NCI-H345 treated with DMSO at 0.1 percent for 48 hours (cell line): ENCODE measurements at regions not wholly inside any gene's neighbourhood (a gene's known extent, or its start where the extent isn't known, plus 50 kb on each side); places are given as distances from the start of the nearest gene placed in this dataset.

Source experiments
- DNase-seq: peaks from one replicate; lab custom pipeline; 2025; ENCODE audit not compliant: unreplicated experiment; lab: John Stamatoyannopoulos, UW

DNA sequence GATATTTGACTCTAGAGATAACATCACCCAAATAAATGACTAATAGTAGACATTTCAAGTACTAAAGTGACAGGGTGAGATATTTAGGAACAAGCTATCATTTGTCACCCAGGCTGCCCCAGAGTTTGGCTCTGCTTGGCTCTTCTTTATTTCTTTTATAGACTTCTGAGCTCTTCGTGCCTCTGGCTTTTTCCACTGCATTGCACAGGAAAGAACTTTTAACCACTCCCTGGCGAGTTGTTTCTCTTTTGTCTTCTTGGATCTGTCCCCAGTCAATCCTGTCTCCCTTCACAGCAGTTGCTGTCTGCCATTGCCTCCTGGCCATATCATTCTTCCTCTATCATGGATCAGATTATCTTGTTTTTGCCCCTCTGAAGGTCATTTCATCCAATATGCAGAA lies 339.2 kb upstream of the DCBLD2 start:
- DNase-seq, result no peak

DNA sequence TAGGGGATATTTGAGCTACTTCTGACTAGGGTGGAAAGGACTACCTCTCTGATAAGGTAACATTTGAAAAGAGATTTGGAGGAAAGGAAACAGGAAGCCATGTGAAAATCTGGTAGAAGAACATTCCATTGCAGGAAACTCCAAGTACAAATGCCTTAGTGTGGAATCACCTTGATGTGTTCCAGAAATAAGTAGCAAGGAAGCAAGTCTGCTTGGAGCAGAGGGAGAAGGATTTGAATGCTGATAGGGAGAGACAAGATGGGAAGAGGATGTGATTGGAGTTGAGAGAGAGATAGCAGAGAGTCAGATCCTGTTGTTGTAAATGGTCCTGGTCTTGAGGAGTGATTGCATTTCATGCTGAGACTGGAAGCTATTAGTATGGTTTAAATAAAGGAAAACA lies 335.1 kb upstream of the DCBLD2 start:
- no peak for DNase-seq

DNA sequence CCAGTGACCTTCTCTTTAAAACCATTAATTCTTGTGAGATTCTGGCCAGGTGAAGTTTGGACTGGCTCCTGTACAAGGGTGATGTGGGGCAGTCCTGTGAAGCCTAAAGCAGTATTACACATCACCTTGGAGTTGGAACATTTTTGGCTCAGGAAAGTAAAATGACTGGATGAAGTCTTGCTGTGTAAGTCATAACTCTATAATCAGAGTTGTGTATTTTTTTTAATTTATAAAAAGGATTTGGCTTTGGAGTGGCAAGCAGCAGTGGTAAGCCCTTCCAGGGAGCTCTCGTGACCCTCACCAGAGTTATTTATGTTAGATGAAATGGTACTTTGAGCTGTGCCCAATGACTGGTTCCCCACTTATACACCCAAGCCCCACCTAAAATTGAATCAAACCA lies 331.2 kb upstream of the DCBLD2 start:
- DNase-seq, result no peak

DNA sequence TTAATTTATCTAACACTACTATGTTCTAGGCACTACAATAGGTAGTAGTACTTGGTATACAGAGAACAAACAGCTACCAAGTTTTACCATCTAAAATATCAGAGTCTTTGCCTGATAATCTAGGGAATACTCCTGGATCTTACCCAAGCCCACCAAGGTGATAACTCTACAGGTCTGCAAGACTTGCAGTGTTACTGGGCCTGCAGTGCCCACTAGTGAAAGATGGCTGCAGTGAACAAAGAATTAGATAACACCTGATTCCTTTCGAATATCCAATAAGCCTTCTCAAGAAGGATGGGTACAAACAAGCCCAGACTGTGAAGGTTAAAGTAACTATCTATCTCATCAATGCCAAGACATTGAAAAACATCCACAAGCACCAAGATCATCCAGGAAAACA lies 317.0 kb upstream of the DCBLD2 start:
- DNase-seq, result no peak

DNA sequence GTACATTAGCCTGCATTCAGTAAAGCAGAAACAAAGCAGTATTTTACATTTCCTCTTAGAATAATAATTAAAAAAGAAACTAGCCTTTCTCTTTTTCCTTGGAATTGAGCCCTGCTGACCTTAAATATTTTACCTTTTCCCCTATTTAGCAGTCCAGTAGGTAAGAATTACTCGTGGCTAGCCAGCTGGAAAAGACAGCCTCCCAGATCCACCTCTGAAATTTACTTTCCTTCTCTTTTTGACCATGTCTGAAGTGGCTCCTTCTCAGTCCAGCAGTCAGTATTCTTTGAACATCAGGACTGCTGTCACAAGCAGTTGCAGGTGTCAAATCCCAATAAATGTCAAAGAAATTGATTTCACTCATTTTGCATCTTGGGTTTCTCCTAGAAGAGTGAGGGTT lies 311.5 kb upstream of the DCBLD2 start:
- DNase-seq, result no peak

DNA sequence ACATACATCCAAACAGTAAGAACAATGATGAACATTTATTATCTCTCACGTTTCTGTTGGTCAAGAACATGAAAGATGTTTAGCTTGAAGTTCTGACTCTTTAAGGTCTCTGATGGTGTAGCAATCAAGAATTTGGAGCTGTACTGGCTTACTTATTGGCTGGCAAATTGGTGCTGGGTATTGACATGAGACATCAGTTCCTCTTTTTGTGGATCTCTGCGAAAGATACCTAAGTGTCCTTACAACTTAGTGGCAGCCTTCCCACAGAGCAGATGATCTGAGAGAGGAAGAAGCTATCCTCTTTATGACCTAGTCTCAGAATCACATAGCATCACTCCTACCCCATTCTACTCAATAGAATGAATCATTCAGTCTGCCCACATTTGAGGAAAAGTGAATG lies 309.8 kb upstream of the DCBLD2 start:
- no peak for DNase-seq

DNA sequence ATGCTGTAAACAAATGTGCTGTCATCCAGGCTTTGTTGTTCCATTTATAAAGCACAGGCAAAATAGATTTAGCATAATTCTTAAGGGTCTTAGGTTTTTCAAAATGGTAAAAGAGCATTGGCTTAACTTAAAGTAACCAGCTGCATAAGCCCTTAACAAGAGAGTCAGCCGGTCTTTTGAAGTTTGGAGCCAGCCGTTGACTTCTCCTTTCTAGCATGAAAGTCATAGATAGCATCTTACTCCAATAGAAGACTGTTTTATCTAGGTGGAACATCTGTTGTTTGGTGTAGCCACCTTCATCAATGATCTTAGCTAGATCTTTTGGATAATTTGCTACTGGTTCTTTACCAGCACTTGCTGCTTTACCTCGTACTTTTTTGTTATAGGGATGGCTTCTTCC lies 297.5 kb upstream of the DCBLD2 start:
- DNase-seq, result no peak

DNA sequence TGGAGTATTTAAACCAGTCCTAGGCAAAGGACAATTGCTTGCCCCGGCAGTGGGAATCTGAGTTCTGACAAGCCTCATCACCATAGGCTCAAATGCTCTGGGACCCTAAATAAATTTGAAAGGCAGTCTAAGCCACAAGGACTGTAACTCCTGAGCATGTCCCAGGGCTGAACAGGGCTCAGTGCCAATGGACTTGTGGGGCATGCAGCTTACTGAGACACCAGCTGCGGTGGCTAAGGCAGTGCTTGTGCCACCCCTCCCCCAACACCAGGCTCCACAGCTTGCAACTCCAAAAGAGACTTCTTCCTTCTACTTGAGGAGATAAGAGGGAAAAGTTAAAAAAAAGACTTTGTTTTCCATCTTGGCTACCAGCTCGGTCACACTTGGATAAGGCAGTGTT lies 289.7 kb upstream of the DCBLD2 start:
- no peak for DNase-seq

DNA sequence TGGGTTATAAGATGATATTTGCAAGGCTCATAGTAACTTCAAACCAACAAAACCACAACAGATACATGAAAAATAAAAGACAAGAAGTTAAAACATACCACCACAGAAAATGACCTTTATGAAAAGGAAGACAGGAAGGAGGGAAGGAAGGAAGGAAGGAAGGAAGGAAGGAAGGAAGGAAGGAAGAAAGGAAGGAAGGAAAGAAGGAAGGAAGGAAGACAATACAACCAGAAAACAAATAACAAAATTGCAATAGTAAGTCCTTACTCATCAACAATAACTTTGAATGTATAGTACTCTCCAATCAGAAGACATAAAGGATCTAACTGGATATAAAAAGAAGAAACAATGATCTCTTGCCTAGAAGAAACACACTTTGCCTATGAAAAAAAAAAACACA lies 287.4 kb upstream of the DCBLD2 start:
- no peak for DNase-seq

DNA sequence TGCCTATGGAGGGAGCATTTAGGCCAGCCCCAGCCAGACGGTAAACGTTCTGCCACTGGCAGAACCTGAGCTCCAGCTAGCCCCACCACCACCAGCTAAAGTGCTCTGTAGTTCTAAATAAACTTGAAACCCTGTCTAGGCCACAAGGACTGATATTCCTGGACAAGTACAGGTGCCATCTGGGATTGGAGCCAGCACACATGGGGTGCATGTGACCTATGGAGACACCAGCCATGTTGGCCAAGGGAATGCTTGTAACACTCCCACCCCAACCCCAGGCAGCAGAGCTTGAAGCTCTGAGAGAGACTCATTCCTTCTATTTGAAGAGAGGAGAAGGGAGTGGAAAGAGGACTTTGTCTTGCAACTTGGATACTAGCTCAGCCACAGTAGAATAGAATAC lies 284.5 kb upstream of the DCBLD2 start:
- DNase-seq, result no peak

DNA sequence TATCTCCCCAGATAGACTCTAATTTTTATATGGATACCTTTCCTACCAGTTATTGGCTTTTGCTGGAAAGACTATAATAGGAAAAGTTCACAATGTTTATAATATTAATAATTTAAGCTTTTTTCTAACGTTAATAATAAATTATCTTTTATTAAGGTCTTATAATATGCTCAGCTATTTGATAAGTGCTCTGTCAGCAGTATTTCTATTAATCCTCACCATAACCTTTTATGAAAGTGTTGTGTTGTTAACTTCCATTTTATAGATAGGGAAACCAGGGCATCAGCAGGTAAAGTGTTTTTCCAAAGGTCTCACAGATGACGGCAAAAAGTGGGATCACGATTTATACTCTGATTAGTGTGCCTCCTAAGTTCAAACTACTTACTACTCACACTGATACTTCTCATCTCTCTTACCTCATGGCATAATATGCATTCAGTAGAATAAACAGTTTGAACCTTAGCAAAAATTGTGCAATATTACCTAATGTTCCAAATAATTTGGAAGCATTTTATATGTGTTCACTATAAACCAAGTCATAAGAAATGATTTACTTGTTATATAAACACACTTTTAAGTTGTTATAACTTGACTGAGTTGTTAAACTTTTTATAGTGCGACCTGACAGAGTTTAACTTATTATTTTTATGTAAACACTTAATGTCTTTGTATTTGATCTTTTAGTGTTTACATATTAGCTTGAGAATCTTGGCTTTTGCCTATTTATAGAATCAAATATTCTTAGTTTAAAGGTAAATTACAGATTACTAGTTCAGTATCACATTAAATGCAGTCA lies 274.9 kb upstream of the DCBLD2 start:
- DNase-seq, result no peak

DNA sequence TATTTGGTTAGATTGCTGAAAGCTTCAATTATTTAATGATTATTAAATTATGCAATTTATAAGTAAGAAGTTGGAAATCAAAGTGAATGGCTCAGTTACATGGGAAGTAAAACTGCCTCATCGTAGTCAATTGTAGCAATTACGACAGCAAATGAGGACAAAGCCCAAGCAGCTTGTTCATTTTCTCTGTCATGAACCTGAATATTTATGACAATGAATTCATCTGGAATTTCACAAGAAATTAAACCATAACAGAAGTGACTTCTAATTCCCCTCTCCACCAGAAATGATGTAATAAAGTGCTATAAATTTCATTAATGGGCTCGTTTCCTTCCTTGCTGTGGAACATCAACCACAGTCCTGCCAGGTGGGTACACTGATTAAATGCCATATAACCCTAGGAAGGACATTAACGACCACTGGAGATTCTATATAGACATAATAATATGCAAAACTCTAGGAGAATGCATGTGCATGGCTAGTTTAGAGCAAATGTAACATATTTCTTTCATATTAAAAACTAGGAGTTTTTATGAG lies 273.8 kb upstream of the DCBLD2 start:
- DNase-seq, result no peak

DNA sequence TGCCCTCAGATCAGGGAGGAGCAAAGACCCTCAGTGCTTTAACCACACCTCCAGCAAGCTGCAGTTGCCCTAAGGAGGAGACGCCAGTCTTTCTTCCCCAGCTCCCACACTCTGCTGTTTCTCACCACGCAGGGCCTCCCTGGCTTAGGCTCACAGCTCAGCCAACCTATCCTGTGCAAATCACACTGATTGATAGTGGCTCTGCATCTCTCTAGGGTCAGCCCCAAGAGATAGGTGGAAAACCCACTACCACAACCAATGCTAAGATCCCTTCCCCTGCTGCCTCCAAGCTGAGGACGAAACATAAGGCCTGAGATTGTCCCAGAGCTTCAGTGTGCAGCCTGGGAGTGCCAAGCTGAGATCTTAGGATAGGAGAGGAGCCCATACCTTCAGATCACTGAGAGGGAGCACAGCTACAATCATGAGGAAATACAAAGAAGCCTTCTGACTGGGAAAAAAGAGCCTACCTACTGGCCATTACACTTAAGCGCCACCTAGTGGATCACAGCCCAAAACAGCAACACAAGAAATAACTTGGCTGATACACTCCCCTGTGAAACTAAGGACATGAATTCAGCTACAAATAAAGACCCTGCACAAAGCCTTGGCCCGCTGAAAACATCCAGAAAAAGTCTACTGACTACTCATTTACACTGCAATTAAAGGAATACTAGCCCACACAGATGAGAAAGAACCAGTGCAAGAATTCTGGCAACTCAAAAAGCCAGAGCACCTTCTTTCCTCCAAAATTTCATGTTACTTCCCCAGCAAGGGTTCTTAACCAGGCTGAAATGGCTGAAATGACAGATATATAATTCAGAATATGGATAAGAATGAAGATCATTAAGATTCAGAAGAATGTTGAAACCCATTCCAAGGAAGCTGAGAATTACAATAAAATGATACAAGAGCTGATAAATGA lies 271.5 kb upstream of the DCBLD2 start:
- no peak for DNase-seq

DNA sequence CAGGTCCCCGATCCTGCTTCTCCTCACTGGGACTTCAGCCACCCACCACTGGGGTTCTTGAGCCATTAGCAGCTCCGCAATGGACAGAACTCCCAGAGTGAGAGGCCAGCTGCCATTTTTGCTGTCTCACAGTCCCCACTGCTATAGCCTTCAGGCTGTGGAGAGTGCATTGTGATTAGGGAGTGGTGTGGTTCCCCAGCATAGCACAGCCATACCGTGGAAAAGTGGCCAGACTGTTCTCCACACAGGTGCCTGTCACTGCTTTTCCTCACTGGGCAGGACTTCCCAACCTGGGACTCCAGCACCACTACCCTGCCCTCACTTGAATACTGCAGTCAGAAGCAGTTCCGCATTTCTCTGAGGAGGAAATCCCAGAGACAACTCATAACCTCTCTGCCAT lies 270.3 kb upstream of the DCBLD2 start:
- DNase-seq, result no peak

DNA sequence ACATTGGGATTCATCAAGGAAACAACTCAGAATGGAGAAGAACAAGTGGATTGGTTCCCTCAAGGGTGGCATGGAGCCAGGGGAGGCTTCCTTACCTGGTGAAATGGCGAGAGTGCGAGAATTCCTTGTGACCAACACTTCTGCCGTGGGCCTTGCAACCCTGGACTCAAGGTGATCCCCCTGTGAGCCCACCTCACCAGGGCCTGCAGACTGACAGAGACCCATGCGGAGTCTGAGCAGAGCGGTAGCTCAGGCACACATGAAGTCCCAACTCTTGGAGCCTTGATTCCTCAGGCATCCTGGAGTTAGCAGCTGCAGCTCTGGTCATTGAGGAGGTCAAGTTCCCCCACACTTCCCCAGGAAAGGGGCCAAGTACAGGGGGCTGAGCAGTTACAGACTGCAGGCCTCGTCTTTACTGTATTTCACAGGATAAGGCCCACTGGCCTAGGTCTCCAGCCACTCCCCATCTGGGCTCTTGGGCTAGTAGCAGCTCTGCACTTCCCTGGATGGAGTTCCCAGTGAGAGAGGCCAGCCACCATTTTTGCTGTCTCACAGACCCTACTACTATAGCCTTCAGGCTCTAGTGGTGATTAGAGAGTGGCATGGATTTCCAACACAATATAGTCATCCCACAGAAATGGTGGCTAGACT lies 269.5 kb upstream of the DCBLD2 start:
- DNase-seq, result no peak

DNA sequence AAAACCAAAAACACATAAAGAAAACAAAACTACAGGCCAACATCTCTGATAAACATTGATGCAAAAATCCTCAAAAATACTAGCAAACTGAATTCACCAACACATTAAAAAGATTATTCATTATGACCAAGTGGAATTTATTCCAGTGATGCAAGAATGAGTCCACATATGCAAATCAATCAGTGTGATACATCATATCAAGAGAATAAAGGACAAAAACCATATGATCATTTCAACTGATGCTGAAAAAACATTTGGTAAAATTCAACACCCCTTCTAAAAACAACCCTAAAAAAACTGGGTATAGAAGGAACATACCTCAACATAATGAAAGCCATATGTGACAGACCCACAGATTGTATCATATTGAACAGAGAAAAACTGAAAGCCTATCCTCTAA lies 265.6 kb upstream of the DCBLD2 start:
- no peak for DNase-seq

DNA sequence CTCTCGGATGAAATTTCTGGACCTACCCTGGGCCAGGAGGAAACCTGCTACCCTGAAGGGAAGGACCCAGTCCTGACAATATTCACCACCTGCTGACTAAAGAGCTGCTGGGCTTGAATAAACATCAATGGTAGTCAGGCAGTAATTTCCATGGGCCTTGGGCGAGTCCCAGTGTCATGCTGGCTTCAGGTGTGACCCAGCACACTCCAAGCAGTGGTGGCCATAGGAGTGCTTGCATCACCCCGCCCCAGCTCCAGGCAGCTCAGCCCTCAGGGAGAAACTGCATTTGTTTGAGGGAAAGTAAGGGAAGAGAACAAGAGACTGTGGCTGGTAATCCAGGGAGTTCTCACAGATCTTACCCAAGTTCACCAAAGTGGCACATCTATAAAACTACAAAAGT lies 261.8 kb upstream of the DCBLD2 start:
- DNase-seq, result no peak

DNA sequence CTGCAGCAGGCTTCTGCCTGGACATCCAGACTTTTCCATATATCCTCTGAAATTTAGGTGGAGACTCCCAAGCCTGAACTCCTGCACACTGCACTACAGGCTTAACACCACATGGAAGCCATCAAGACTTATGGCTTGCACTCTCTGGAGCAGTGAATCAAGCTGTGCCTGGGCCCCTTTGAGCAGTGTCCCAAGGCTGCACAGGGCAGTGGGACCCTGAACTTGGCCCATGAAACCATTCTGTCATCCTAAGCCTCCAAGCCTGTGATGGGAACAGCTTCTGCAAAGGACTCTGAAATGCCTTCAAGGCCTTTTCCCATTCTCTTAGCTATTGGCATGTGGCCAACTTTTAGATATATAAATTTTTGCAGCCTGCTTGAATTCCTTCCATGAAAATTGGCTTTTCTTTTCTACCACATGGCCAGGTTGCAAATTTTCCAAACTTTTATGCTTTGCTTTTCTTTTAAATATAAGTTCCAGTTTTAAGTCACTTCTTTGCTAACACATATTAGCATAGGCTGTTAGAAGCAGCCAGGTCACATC lies 257.8 kb upstream of the DCBLD2 start:
- no peak for DNase-seq

DNA sequence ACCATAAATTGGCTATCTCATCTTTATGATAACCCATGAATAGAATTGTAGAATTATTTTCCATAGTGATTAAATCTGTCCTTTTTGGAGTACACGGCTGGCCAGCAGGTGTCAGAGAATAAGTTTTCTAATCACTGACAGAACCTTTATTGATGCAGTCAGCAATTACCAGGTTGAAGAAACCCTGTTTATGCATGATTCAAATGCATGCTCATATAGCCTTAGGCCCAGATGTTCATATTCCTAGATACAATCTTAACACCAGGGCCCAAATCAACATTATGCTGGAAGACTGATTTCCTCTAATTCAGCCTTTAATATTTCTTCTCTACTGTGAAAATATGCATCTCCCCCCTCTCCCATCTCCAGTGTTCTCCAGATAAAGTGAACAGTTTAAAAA lies 243.5 kb upstream of the DCBLD2 start:
- DNase-seq, result no peak

DNA sequence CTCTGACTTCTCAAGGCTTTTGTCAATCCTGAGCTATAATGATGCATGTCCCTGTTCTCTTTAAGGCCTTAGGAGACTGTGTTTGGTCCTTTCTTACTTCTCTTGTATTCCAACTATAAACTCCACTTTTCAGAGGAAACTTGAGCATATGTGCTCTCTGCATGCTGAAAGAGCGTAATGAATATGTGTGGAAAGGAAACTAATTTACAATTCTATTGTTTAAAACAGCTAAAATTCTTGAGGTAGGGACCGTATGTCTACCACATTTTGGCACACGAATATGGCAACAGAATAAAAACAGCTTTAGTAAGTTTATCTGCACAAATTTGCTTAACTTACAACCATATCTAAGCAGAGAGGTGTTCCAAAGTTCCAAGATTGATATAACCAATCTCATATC lies 242.0 kb upstream of the DCBLD2 start:
- DNase-seq, result no peak

DNA sequence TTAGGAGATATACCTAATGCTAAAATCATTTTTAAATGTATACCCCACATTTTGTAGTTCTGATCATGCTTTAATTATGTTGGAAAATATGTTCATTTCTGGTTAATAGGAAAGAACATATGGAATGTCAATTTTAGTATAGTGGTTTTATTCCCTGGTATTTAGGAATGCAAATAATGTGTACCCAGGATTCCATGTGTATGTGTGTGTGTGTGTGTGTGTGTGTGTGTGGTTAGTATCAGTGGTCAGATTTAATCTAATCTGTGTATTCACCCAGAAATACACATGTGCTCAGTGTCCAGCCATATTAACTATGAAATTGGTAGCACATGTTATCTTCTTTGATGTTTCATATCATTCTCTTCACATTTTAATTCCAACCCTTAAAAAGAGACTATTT lies 233.5 kb upstream of the DCBLD2 start:
- no peak for DNase-seq
